HPDE6-E6E7 (cell line): ENCODE measurements at regions not wholly inside any gene's neighbourhood (a gene's known extent, or its start where the extent isn't known, plus 50 kb on each side); places are given as distances from the start of the nearest gene placed in this dataset.
"Not testable (repeated sequence)": the region's sequence is repeated elsewhere in the genome, so short reads cannot be mapped to it uniquely, and the experiment has no call there.

Experiments used
- DNase-seq: peaks from one replicate; pipeline ENCODE4 v3.0.0; 2011; ENCODE audit warnings: missing footprints; ENCODE audit errors: extremely low spot score

GRCh38 chr10:65130162-65130758 is 1609.1 kb downstream of the REEP3 start:
- DNase-seq: no peak

GRCh38 chr10:65133652-65134051 is 1612.5 kb downstream of the REEP3 start:
- no peak for DNase-seq

GRCh38 chr10:65135508-65135907 is 1614.3 kb downstream of the REEP3 start:
- DNase-seq: no peak

GRCh38 chr10:65142641-65143435 is 1621.6 kb downstream of the REEP3 start:
- no peak for DNase-seq

- DNase-seq: no peak
These were observed 1622.5 kb downstream of the REEP3 start for GRCh38 chr10:65143723-65144122.

- DNase-seq: no peak
These were observed 1628.7 kb downstream of the REEP3 start for GRCh38 chr10:65149878-65150277.

- DNase-seq: no peak
These were observed 1645.1 kb downstream of the REEP3 start for GRCh38 chr10:65166272-65166671.

GRCh38 chr10:65172249-65172648 is 1651.0 kb downstream of the REEP3 start:
- no peak for DNase-seq

GRCh38 chr10:65176994-65177393 is 1655.8 kb downstream of the REEP3 start:
- DNase-seq: no peak

- no peak for DNase-seq
These were observed 1662.0 kb downstream of the REEP3 start for GRCh38 chr10:65183236-65183635.

GRCh38 chr10:65186668-65187067 is 1665.5 kb downstream of the REEP3 start:
- not testable (repeated sequence) for DNase-seq

- DNase-seq: peak; percentile 44
These were observed 1672.9 kb downstream of the REEP3 start for GRCh38 chr10:65194126-65194525.

GRCh38 chr10:65194555-65194954 is 1673.4 kb downstream of the REEP3 start:
- no peak for DNase-seq

- no peak for DNase-seq
These were observed 1674.9 kb downstream of the REEP3 start for GRCh38 chr10:65196111-65196510.

- DNase-seq: no peak
These were observed 1676.7 kb downstream of the REEP3 start for GRCh38 chr10:65197935-65198334.

GRCh38 chr10:65201491-65201890 is 1680.3 kb downstream of the REEP3 start:
- no peak for DNase-seq

GRCh38 chr10:65204999-65205398 is 1683.8 kb downstream of the REEP3 start:
- no peak for DNase-seq

GRCh38 chr10:65213170-65213569 is 1692.0 kb downstream of the REEP3 start:
- no peak for DNase-seq

- DNase-seq: no peak
These were observed 1698.2 kb downstream of the REEP3 start for GRCh38 chr10:65219444-65219843.

- DNase-seq: no peak
These were observed 1694.7 kb upstream of the LRRTM3 start for GRCh38 chr10:65231148-65231547.

- DNase-seq: no peak
These were observed 1691.6 kb upstream of the LRRTM3 start for GRCh38 chr10:65234261-65234660.

- DNase-seq: no peak
These were observed 1690.6 kb upstream of the LRRTM3 start for GRCh38 chr10:65235266-65235665.

GRCh38 chr10:65235846-65236245 is 1690.0 kb upstream of the LRRTM3 start:
- no peak for DNase-seq
